ENCODE measurements at regions not wholly inside any gene's neighbourhood (a gene's known extent, or its start where the extent isn't known, plus 50 kb on each side); places are given as distances from the start of the nearest gene placed in this dataset.

- no peak for TF ChIP-seq CTCF (tag by site-specific recombination; IDR thresholded peaks at IDR 0.05)
- TF ChIP-seq ZNF37A (tag by site-specific recombination; IDR thresholded peaks at IDR 0.05): no peak
- no peak for TF ChIP-seq ZNF449 (tag by site-specific recombination; IDR thresholded peaks at IDR 0.05)
- no peak for TF ChIP-seq ZNF501 (tag by site-specific recombination; IDR thresholded peaks at IDR 0.05)
- no peak for TF ChIP-seq GLI4 (tag by site-specific recombination; IDR thresholded peaks at IDR 0.05)
- TF ChIP-seq ZNF114 (tag by site-specific recombination; IDR thresholded peaks at IDR 0.05): no peak
- TF ChIP-seq, protein P1, sequence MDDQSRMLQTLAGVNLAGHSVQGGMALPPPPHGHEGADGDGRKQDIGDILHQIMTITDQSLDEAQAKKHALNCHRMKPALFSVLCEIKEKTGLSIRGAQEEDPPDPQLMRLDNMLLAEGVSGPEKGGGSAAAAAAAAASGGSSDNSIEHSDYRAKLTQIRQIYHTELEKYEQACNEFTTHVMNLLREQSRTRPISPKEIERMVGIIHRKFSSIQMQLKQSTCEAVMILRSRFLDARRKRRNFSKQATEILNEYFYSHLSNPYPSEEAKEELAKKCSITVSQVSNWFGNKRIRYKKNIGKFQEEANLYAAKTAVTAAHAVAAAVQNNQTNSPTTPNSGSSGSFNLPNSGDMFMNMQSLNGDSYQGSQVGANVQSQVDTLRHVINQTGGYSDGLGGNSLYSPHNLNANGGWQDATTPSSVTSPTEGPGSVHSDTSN (CRISPR knock-in tag; IDR thresholded peaks at IDR 0.05): no peak
- TF ChIP-seq ZNF660 (tag by site-specific recombination; IDR thresholded peaks at IDR 0.05): no peak
These were observed 109.6 kb upstream of the POU2AF2 start for GRCh38 chr11:111135778-111136570.
